ENCODE measurements at regions not wholly inside any gene's neighbourhood (a gene's known extent, or its start where the extent isn't known, plus 50 kb on each side); places are given as distances from the start of the nearest gene placed in this dataset.

DNA sequence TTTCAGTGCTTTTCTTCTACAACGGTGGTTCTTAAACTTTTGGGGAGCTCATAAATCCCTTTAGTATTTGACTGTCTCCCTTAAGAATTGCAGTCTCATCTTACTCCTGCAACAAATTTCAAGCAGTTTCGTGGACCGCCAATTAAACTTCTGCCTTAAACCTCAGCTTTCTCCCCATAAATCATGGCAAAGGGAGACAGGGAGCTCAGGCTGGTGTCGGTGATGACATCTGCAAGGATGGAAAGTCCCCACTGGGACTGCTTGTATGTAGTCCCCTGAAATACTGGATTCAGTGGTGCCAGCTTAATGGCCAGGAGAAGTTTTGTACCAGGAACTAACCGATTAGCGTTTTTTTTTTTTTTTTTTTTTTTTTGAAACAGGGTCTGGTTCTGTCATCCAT is 148.7 kb upstream of the ITGA6 start:
- Histone ChIP-seq H3K9me3 (ENCODE audit: control extremely low read depth in 1 of 3, control insufficient read depth in 2 of 3, insufficient read depth in 1 of 3, low read length in 2 of 3) (peaks cover 0 to 9% (median 6%) of the 10 kb centered on the region in 3 donors), H3K79me2 (ENCODE audit: control insufficient read depth, insufficient read depth, low read length) (no peaks in the 10 kb centered on the region), H3K27ac (ENCODE audit: low read length in 2 of 2) (no peak overlapping the region), H3K27me3 (replicated peaks in 1 of 4; ENCODE audit: control extremely low read depth in 1 of 4, control insufficient read depth in 3 of 4, insufficient read depth in 4 of 4, low read length in 3 of 4) (peaks cover 0 to 8% (median 2%) of the 10 kb centered on the region in 4 experiments), H3K36me3 (replicated peaks in 1 of 2; ENCODE audit: control extremely low read depth in 1 of 2, control insufficient read depth in 1 of 2, extremely low read depth in 1 of 2, insufficient read depth in 2 of 2, low read length in 1 of 2) (no peaks in the 10 kb centered on the region), H3K4me1 (ENCODE audit: control insufficient read depth in 2 of 2, insufficient read depth in 2 of 2, low read length in 2 of 2) (peaks cover 8% of the 10 kb centered on the region in 2 donors), H4K20me1 (ENCODE audit: control insufficient read depth, insufficient read depth, low read length, poor library complexity, severe bottlenecking) (no peaks in the 10 kb centered on the region), H3K4me3 (ENCODE audit: control extremely low read depth in 1 of 5, extremely low read depth in 1 of 5, insufficient read depth in 1 of 5, low read depth in 2 of 5, low read length in 4 of 5) (no peak overlapping the region), H2AFZ (ENCODE audit: insufficient read depth, low read depth, low read length, poor library complexity, severe bottlenecking) (no peak overlapping the region), H3K4me2 (replicated peaks; ENCODE audit: low read depth, low read length, poor library complexity, severe bottlenecking) (no peak overlapping the region), H3K9ac (ENCODE audit: low read length) (no peak overlapping the region)
- POLR2A ChIA-PET: no interaction called here
- Mint-ChIP-seq H3K9me3 (ENCODE audit: insufficient read depth) (no peaks in the 10 kb centered on the region), H3K27me3 (peaks cover 16% of the 10 kb centered on the region), H3K27ac (no peak overlapping the region), H3K4me3 (no peak overlapping the region), H3K4me1 (peaks cover 8% of the 10 kb centered on the region)
- no peak for ATAC-seq (ENCODE audit: low read depth)
- DNase-seq: no peak
- CTCF ChIA-PET: no interaction called here
- TF ChIP-seq, protein P1, sequence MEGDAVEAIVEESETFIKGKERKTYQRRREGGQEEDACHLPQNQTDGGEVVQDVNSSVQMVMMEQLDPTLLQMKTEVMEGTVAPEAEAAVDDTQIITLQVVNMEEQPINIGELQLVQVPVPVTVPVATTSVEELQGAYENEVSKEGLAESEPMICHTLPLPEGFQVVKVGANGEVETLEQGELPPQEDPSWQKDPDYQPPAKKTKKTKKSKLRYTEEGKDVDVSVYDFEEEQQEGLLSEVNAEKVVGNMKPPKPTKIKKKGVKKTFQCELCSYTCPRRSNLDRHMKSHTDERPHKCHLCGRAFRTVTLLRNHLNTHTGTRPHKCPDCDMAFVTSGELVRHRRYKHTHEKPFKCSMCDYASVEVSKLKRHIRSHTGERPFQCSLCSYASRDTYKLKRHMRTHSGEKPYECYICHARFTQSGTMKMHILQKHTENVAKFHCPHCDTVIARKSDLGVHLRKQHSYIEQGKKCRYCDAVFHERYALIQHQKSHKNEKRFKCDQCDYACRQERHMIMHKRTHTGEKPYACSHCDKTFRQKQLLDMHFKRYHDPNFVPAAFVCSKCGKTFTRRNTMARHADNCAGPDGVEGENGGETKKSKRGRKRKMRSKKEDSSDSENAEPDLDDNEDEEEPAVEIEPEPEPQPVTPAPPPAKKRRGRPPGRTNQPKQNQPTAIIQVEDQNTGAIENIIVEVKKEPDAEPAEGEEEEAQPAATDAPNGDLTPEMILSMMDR (IDR thresholded peaks at IDR 0.05): no peak
- no peak for TF ChIP-seq EZH2 (IDR thresholded peaks at IDR 0.05; ENCODE audit: borderline replicate concordance, insufficient read depth, low read depth, low read length, poor library complexity, severe bottlenecking)
- intact Hi-C loops (cut with micrococcal nuclease): no loop called here
- WGBS (ENCODE audit: insufficient coverage): 17% methylated on average over 1 of the region's 6 CpGs

DNA sequence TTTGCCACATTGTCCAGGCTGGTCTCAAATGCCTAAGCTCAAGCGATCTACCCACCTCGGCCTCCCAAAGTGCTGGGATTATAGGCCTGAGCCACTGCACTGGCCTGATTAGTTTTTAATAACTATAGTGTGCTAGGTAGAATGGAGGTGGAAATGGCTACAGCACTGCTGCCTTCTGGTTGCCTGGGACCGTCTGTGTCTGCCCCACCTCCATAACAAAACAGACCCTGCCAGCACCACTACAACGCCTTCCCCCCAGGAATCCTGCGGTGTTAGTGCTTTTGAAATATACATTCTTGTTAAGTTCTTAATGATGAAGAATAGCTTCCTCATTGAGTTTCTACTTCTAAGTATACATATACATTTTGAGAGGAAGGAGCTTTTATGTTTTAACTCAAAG is 148.2 kb upstream of the ITGA6 start:
- Histone ChIP-seq H3K79me2 (ENCODE audit: control insufficient read depth, insufficient read depth, low read length) (no peaks in the 10 kb centered on the region), H3K27ac (ENCODE audit: low read length in 2 of 2) (no peak overlapping the region), H3K9ac (ENCODE audit: low read length) (no peak overlapping the region), H3K9me3 (ENCODE audit: control extremely low read depth in 1 of 3, control insufficient read depth in 2 of 3, insufficient read depth in 1 of 3, low read length in 2 of 3) (peaks cover 0 to 9% (median 6%) of the 10 kb centered on the region in 3 donors), H2AFZ (ENCODE audit: insufficient read depth, low read depth, low read length, poor library complexity, severe bottlenecking) (no peak overlapping the region), H3K4me1 (ENCODE audit: control insufficient read depth in 2 of 2, insufficient read depth in 2 of 2, low read length in 2 of 2) (peaks cover 8% of the 10 kb centered on the region in 2 donors), H3K4me3 (ENCODE audit: control extremely low read depth in 1 of 5, extremely low read depth in 1 of 5, insufficient read depth in 1 of 5, low read depth in 2 of 5, low read length in 4 of 5) (no peak overlapping the region), H3K27me3 (replicated peaks in 1 of 4; ENCODE audit: control extremely low read depth in 1 of 4, control insufficient read depth in 3 of 4, insufficient read depth in 4 of 4, low read length in 3 of 4) (peaks cover 0 to 8% (median 2%) of the 10 kb centered on the region in 4 experiments), H3K4me2 (replicated peaks; ENCODE audit: low read depth, low read length, poor library complexity, severe bottlenecking) (no peak overlapping the region), H4K20me1 (ENCODE audit: control insufficient read depth, insufficient read depth, low read length, poor library complexity, severe bottlenecking) (no peaks in the 10 kb centered on the region), H3K36me3 (replicated peaks in 1 of 2; ENCODE audit: control extremely low read depth in 1 of 2, control insufficient read depth in 1 of 2, extremely low read depth in 1 of 2, insufficient read depth in 2 of 2, low read length in 1 of 2) (no peaks in the 10 kb centered on the region)
- ATAC-seq (ENCODE audit: low read depth) (no peak), DNase-seq (no peak)
- intact Hi-C loops (cut with micrococcal nuclease): no loop called here
- Mint-ChIP-seq H3K9me3 (ENCODE audit: insufficient read depth) (no peaks in the 10 kb centered on the region), H3K27me3 (peaks cover 16% of the 10 kb centered on the region), H3K27ac (no peak overlapping the region), H3K4me1 (peaks cover 8% of the 10 kb centered on the region), H3K4me3 (no peak overlapping the region)
- CTCF ChIA-PET: no interaction called here
- POLR2A ChIA-PET: no interaction called here
- no CpG with 5 or more reads among the region's 5 CpGs for WGBS (ENCODE audit: insufficient coverage)
- TF ChIP-seq, protein P1 (IDR thresholded peaks at IDR 0.05): no peak
- no peak for TF ChIP-seq EZH2 (IDR thresholded peaks at IDR 0.05; ENCODE audit: borderline replicate concordance, insufficient read depth, low read depth, low read length, poor library complexity, severe bottlenecking)
